ENCODE measurements at regions not wholly inside any gene's neighbourhood (a gene's known extent, or its start where the extent isn't known, plus 50 kb on each side); places are given as distances from the start of the nearest gene placed in this dataset.

DNA sequence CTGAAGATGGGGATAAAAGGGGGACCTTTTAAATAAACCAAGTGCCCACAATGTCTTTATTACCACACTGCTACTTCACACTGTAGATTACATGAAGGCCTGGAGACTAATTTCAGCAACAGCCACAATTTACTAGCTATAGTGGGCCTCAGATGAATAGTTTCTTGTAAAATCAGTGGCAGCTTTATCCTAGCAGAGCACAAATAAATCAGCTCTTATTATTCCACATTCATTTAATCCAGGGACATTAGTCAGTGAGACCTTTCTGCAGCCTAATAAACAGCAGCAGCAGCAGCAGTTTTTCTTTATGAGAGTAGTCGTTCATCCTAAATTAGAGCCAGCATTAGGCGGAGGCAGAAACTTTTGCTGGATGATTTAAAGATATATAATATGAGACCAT is 542.3 kb downstream of the PSAT1 start:
- Histone ChIP-seq H4K8ac (ENCODE audit: extremely low read depth, insufficient read depth, low read length) (no peak overlapping the region), H3K4ac (replicated peaks; ENCODE audit: insufficient read length, low read depth, low read length) (no peak overlapping the region), H3K4me2 (ENCODE audit: insufficient read depth in 1 of 2, low read depth in 2 of 2, low read length in 2 of 2) (no peak overlapping the region), H3K4me3 (ENCODE audit: extremely low read depth in 1 of 4, insufficient read depth in 2 of 4, low read depth in 3 of 4, low read length in 4 of 4) (no peak overlapping the region), H4K20me1 (replicated peaks in 1 of 2; ENCODE audit: control insufficient read depth in 1 of 2, insufficient read depth in 2 of 2, low read length in 2 of 2) (no peaks in the 10 kb centered on the region), H3K23me2 (ENCODE audit: low read depth, low read length) (no peaks in the 10 kb centered on the region), H2AK5ac (ENCODE audit: low read depth, low read length) (no peak overlapping the region), H3K79me1 (ENCODE audit: low read depth, low read length) (no peaks in the 10 kb centered on the region), H3K27me3 (replicated peaks in 1 of 4; ENCODE audit: control insufficient read depth in 3 of 4, extremely low read depth in 1 of 4, insufficient read depth in 3 of 4, low read length in 3 of 4) (no peaks in the 10 kb centered on the region), H3K23ac (ENCODE audit: insufficient read length) (no peak overlapping the region), H3K18ac (ENCODE audit: extremely low read depth, low read length) (no peak overlapping the region), H2AFZ (ENCODE audit: low read length) (no peak overlapping the region), H2BK20ac (ENCODE audit: low read length) (no peak overlapping the region), H3K4me1 (replicated peaks in 1 of 4; ENCODE audit: control insufficient read depth in 3 of 4, insufficient read depth in 4 of 4, low read length in 3 of 4) (no peaks in the 10 kb centered on the region), H3K56ac (replicated peaks; ENCODE audit: insufficient read length, low read depth, low read length) (no peak overlapping the region), H3K14ac (ENCODE audit: insufficient read length) (no peak overlapping the region), H2BK12ac (ENCODE audit: low read depth, low read length) (no peak overlapping the region), H2BK5ac (ENCODE audit: low read depth, low read length) (no peak overlapping the region), H3K27ac (ENCODE audit: low read depth, low read length) (no peak overlapping the region), H3K9ac (replicated peaks in 1 of 4; ENCODE audit: extremely low read depth in 1 of 4, low read depth in 3 of 4, low read length in 3 of 4) (no peak overlapping the region), H4K91ac (replicated peaks; ENCODE audit: insufficient read length, low read length) (no peak overlapping the region), H2BK15ac (ENCODE audit: low read length) (no peak overlapping the region), H4K5ac (ENCODE audit: insufficient read length, low read depth, low read length) (no peak overlapping the region), H3K9me3 (ENCODE audit: insufficient read depth in 2 of 2, low read depth in 1 of 2, low read length in 1 of 2) (no peaks in the 10 kb centered on the region), H3K79me2 (ENCODE audit: control insufficient read depth in 1 of 2, insufficient read depth in 2 of 2, low read length in 2 of 2) (no peaks in the 10 kb centered on the region), H3K36me3 (ENCODE audit: control insufficient read depth in 2 of 4, insufficient read depth in 4 of 4, low read length in 3 of 4) (no peaks in the 10 kb centered on the region), H2BK120ac (replicated peaks; ENCODE audit: low read depth, low read length) (no peak overlapping the region)
- WGBS, 2 experiments (ENCODE audit: extremely low coverage in 1 of 2, insufficient coverage in 1 of 2, insufficient read length in 1 of 2, insufficient replicate concordance in 2 of 2, low coverage in 1 of 2, low lambda C conversion rate in 2 of 2, missing lambda C conversion rate in 1 of 2) = 88% methylated on average over 2 of the region's 2 CpGs; no CpG with 5 or more reads in 1 of the 2 experiments
- no peak for DNase-seq (ENCODE audit: low read depth in 1 of 2, low spot score in 2 of 2)
- CTCF ChIA-PET (ENCODE audit: partially characterized antibody) = interaction anchor here (1.0 to 2.5 kb wide), 3 partner anchors 15 to 47 kb away, joined by 3 to 9 read pairs (median 3); no protein-coding TSS in a partner anchor
- no peak for FAIRE-seq
- POLR2A ChIA-PET (ENCODE audit: partially characterized antibody) = no interaction called here
- TF ChIP-seq JUN (IDR thresholded peaks at IDR 0.05; ENCODE audit: low read depth, low read length) (no peak), POU5F1 (IDR thresholded peaks at IDR 0.05; ENCODE audit: low read depth, low read length) (no peak), POLR2AphosphoS5 (IDR thresholded peaks at IDR 0.05; ENCODE audit: low read depth, low read length) (no peak), EZH2 (IDR thresholded peaks at IDR 0.05; ENCODE audit: low read depth, low read length, severe bottlenecking) (no peak), CBX8 (IDR thresholded peaks at IDR 0.05; ENCODE audit: borderline replicate concordance, low read depth, low read length) (no peak), NRF1 (IDR thresholded peaks at IDR 0.05; ENCODE audit: low read depth, low read length) (no peak), SP4 (IDR thresholded peaks at IDR 0.05; ENCODE audit: low read length) (no peak), CHD1 (IDR thresholded peaks at IDR 0.05; ENCODE audit: low read depth, low read length) (no peak), CREB1 (IDR thresholded peaks at IDR 0.05) (no peak), PHF8 (conservative IDR thresholded peaks at IDR 0.05; ENCODE audit: low read depth, low read length) (no peak)
- TF ChIP-seq, protein P1, sequence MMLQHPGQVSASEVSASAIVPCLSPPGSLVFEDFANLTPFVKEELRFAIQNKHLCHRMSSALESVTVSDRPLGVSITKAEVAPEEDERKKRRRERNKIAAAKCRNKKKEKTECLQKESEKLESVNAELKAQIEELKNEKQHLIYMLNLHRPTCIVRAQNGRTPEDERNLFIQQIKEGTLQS (IDR thresholded peaks at IDR 0.05; ENCODE audit: insufficient read depth, low read depth, low read length) = no peak
- TF ChIP-seq, protein P2, sequence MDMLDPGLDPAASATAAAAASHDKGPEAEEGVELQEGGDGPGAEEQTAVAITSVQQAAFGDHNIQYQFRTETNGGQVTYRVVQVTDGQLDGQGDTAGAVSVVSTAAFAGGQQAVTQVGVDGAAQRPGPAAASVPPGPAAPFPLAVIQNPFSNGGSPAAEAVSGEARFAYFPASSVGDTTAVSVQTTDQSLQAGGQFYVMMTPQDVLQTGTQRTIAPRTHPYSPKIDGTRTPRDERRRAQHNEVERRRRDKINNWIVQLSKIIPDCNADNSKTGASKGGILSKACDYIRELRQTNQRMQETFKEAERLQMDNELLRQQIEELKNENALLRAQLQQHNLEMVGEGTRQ (IDR thresholded peaks at IDR 0.05; ENCODE audit: low read length) = no peak
